ENCODE measurements at regions not wholly inside any gene's neighbourhood (a gene's known extent, or its start where the extent isn't known, plus 50 kb on each side); places are given as distances from the start of the nearest gene placed in this dataset.

- in situ Hi-C loops (cut with MboI) (no loop called here), intact Hi-C loops (cut with micrococcal nuclease; ENCODE audit: unreplicated experiment) (no loop called here)
- no peak overlapping the region for H3K4me3 ChIP-seq
- no peak for FAIRE-seq
- POLR2A ChIA-PET: no interaction called here
- H3K27ac ChIP-seq (ENCODE audit: control insufficient read depth, insufficient read depth): no peak overlapping the region
- BruUV-seq (replicated peaks): no TSS peak
- RAD21 ChIA-PET (ENCODE audit: unreplicated experiment): no interaction called here
- no peak for DNase-seq (ENCODE audit: low read depth, low spot score)
- H2AFZ ChIP-seq (ENCODE audit: control insufficient read depth, low read depth, low read length): no peak overlapping the region
- peaks cover 0 to 3% of the 10 kb centered on the region in 2 experiments; a peak in 1 of 4 replicates for H3K27me3 ChIP-seq (replicated peaks in 1 of 2; ENCODE audit: control insufficient read depth in 2 of 2, insufficient read depth in 2 of 2, low read length in 1 of 2)
- H3K9me3 ChIP-seq (replicated peaks; ENCODE audit: control insufficient read depth, insufficient read depth, low read length): no peaks in the 10 kb centered on the region
- no peak overlapping the region for H3K9ac ChIP-seq (ENCODE audit: control insufficient read depth, insufficient read depth, low read length)
- 28% methylated on average over 6 of the region's 6 CpGs for WGBS (ENCODE audit: insufficient coverage, insufficient replicate concordance, low lambda C conversion rate, missing lambda C conversion rate)
- TF ChIP-seq TAF1 (IDR thresholded peaks at IDR 0.05; ENCODE audit: borderline replicate concordance, low read depth, low read length): no peak
- no peaks in the 10 kb centered on the region for H3K79me2 ChIP-seq (ENCODE audit: control insufficient read depth, insufficient read depth, low read length)
- no peak overlapping the region for H3K4me2 ChIP-seq (ENCODE audit: control insufficient read depth, insufficient read depth)
- no peaks in the 10 kb centered on the region for H4K20me1 ChIP-seq (ENCODE audit: control insufficient read depth, insufficient read depth)
- SMC1A ChIA-PET (ENCODE audit: uncharacterized antibody, unreplicated experiment): no interaction called here
- no peaks in the 10 kb centered on the region for H3K4me1 ChIP-seq (ENCODE audit: control insufficient read depth, insufficient read depth, low read length)
- no peak for ATAC-seq
- no peaks in the 10 kb centered on the region for H3K36me3 ChIP-seq (ENCODE audit: control insufficient read depth in 2 of 2, insufficient read depth in 2 of 2, low read length in 1 of 2)
- CTCF ChIA-PET: interaction anchor here (0.6 kb wide), 1 partner anchor 522 kb away, joined by 3 read pairs; no protein-coding TSS in a partner anchor
These were observed 186.5 kb upstream of the TENM4 start for GRCh38 chr11:79627281-79627680.

- H2AFZ ChIP-seq (ENCODE audit: control insufficient read depth, low read depth, low read length): no peak overlapping the region
- H3K9ac ChIP-seq (ENCODE audit: control insufficient read depth, insufficient read depth, low read length): no peak overlapping the region
- CTCF ChIA-PET: interaction anchor here (0.6 kb wide), 1 partner anchor 521 kb away, joined by 3 read pairs; no protein-coding TSS in a partner anchor
- no peak overlapping the region for H3K27ac ChIP-seq (ENCODE audit: control insufficient read depth, insufficient read depth)
- intact Hi-C loops (cut with micrococcal nuclease; ENCODE audit: unreplicated experiment): no loop called here
- peaks cover 0 to 3% of the 10 kb centered on the region in 2 experiments; a peak in 1 of 4 replicates for H3K27me3 ChIP-seq (replicated peaks in 1 of 2; ENCODE audit: control insufficient read depth in 2 of 2, insufficient read depth in 2 of 2, low read length in 1 of 2)
- FAIRE-seq: no peak
- no peaks in the 10 kb centered on the region for H4K20me1 ChIP-seq (ENCODE audit: control insufficient read depth, insufficient read depth)
- H3K9me3 ChIP-seq (replicated peaks; ENCODE audit: control insufficient read depth, insufficient read depth, low read length): no peaks in the 10 kb centered on the region
- BruUV-seq (replicated peaks): no TSS peak
- peak; percentile 11 for DNase-seq (ENCODE audit: low read depth, low spot score)
- H3K79me2 ChIP-seq (ENCODE audit: control insufficient read depth, insufficient read depth, low read length): no peaks in the 10 kb centered on the region
- 0% methylated on average over 4 of the region's 4 CpGs for WGBS (ENCODE audit: insufficient coverage, insufficient replicate concordance, low lambda C conversion rate, missing lambda C conversion rate)
- POLR2A ChIA-PET: no interaction called here
- no peak overlapping the region for H3K4me3 ChIP-seq
- SMC1A ChIA-PET (ENCODE audit: uncharacterized antibody, unreplicated experiment): no interaction called here
- in situ Hi-C loops (cut with MboI): no loop called here
- ATAC-seq: peak; percentile 65
- H3K4me1 ChIP-seq (ENCODE audit: control insufficient read depth, insufficient read depth, low read length): no peaks in the 10 kb centered on the region
- no peaks in the 10 kb centered on the region for H3K36me3 ChIP-seq (ENCODE audit: control insufficient read depth in 2 of 2, insufficient read depth in 2 of 2, low read length in 1 of 2)
- no peak overlapping the region for H3K4me2 ChIP-seq (ENCODE audit: control insufficient read depth, insufficient read depth)
- RAD21 ChIA-PET (ENCODE audit: unreplicated experiment): no interaction called here
- no peak for TF ChIP-seq STAT1 (conservative IDR thresholded peaks at IDR 0.05)
- TF ChIP-seq BCL3 (IDR thresholded peaks at IDR 0.05; ENCODE audit: borderline replicate concordance, insufficient read depth, low read depth, low read length, poor library complexity, severe bottlenecking): no peak
- TF ChIP-seq, protein P1, sequence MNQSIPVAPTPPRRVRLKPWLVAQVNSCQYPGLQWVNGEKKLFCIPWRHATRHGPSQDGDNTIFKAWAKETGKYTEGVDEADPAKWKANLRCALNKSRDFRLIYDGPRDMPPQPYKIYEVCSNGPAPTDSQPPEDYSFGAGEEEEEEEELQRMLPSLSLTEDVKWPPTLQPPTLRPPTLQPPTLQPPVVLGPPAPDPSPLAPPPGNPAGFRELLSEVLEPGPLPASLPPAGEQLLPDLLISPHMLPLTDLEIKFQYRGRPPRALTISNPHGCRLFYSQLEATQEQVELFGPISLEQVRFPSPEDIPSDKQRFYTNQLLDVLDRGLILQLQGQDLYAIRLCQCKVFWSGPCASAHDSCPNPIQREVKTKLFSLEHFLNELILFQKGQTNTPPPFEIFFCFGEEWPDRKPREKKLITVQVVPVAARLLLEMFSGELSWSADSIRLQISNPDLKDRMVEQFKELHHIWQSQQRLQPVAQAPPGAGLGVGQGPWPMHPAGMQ (IDR thresholded peaks at IDR 0.05; ENCODE audit: borderline replicate concordance): no peak
- no peak for TF ChIP-seq TBL1XR1 (IDR thresholded peaks at IDR 0.05; ENCODE audit: low read depth, low read length)
- TF ChIP-seq IRF4 (IDR thresholded peaks at IDR 0.05; ENCODE audit: low read depth, low read length): no peak
- no peak for TF ChIP-seq RB1 (IDR thresholded peaks at IDR 0.05; ENCODE audit: borderline replicate concordance)
- no peak for TF ChIP-seq E4F1 (IDR thresholded peaks at IDR 0.05; ENCODE audit: borderline replicate concordance, partially characterized antibody)
- TF ChIP-seq NBN (IDR thresholded peaks at IDR 0.05): no peak
- TF ChIP-seq ZNF24 (IDR thresholded peaks at IDR 0.05): no peak
- no peak for TF ChIP-seq LARP7 (IDR thresholded peaks at IDR 0.05)
- no peak for TF ChIP-seq BACH1 (IDR thresholded peaks at IDR 0.05; ENCODE audit: borderline replicate concordance)
These were observed 185.6 kb upstream of the TENM4 start for GRCh38 chr11:79626135-79627075.
